ENCODE measurements at regions not wholly inside any gene's neighbourhood (a gene's known extent, or its start where the extent isn't known, plus 50 kb on each side); places are given as distances from the start of the nearest gene placed in this dataset.

- intact Hi-C loops (cut with micrococcal nuclease) = no loop called here
- POLR2A ChIA-PET = no interaction called here
- no peaks in the 10 kb centered on the region for H3K79me2 ChIP-seq (ENCODE audit: insufficient read depth, low read length)
- TF ChIP-seq ATF3 (IDR thresholded peaks at IDR 0.05) (no peak), JUND (IDR thresholded peaks at IDR 0.05) (no peak), EGR1 (IDR thresholded peaks at IDR 0.05; ENCODE audit: low read depth) (no peak), YY1 (IDR thresholded peaks at IDR 0.05; ENCODE audit: extremely low read depth, insufficient replicate concordance, low read depth, low read length) (no peak), FOSL1 (IDR thresholded peaks at IDR 0.05; ENCODE audit: low read depth) (no peak), ZFX (IDR thresholded peaks at IDR 0.05) (no peak), RAD21 (IDR thresholded peaks at IDR 0.05; ENCODE audit: low read depth) (no peak), POLR2AphosphoS5 (IDR thresholded peaks at IDR 0.05; ENCODE audit: low read depth, low read length) (no peak), SP1 (IDR thresholded peaks at IDR 0.05; ENCODE audit: low read depth) (no peak)
- no peaks in the 10 kb centered on the region for H3K4me1 ChIP-seq (ENCODE audit: control insufficient read depth in 1 of 2, insufficient read depth in 2 of 2, low read length in 2 of 2)
- H3K4me2 ChIP-seq (ENCODE audit: low read length) = no peak overlapping the region
- H3K27me3 ChIP-seq (ENCODE audit: insufficient read depth, low read length) = no peaks in the 10 kb centered on the region
- BruUV-seq (replicated peaks) = no TSS peak
- DNase-seq (ENCODE audit: low read depth, low spot score) (no peak), ATAC-seq (no peak)
- RAD21 ChIA-PET (ENCODE audit: low non-redundant PET in 1 of 2, low total read pairs in 2 of 2, uncharacterized antibody in 2 of 2, unreplicated experiment in 2 of 2) = no interaction called here
- H3K36me3 ChIP-seq (ENCODE audit: control insufficient read depth in 1 of 2, insufficient read depth in 2 of 2, low read length in 2 of 2) = no peaks in the 10 kb centered on the region
- H3K9ac ChIP-seq (ENCODE audit: low read length) = no peak overlapping the region
- no peaks in the 10 kb centered on the region for H4K20me1 ChIP-seq (ENCODE audit: insufficient read depth)
- no peak overlapping the region for H3K27ac ChIP-seq (ENCODE audit: low read depth, low read length)
- no peaks in the 10 kb centered on the region for H3K9me3 ChIP-seq (ENCODE audit: control insufficient read depth in 1 of 2, insufficient read depth in 1 of 2, low read depth in 1 of 2, low read length in 2 of 2)
- H3K4me3 ChIP-seq (replicated peaks in 1 of 2; ENCODE audit: low read depth in 1 of 2, low read length in 2 of 2) = no peak overlapping the region
- no peak overlapping the region for H2AFZ ChIP-seq (ENCODE audit: low read depth, low read length, poor library complexity, severe bottlenecking)
- CTCF ChIA-PET = no interaction called here
- H3K9me2 ChIP-seq (ENCODE audit: insufficient read depth) = no peaks in the 10 kb centered on the region
Observed at GRCh38 chr3:94314218-94314883, 251.5 kb downstream of the NSUN3 start.

GRCh38 chr3:94317017-94317416 is 254.2 kb downstream of the NSUN3 start:
- Histone ChIP-seq H3K4me1 (ENCODE audit: control insufficient read depth in 1 of 2, insufficient read depth in 2 of 2, low read length in 2 of 2) (no peaks in the 10 kb centered on the region), H3K79me2 (ENCODE audit: insufficient read depth, low read length) (no peaks in the 10 kb centered on the region), H3K9me2 (ENCODE audit: insufficient read depth) (no peaks in the 10 kb centered on the region), H3K9ac (ENCODE audit: low read length) (no peak overlapping the region), H3K27me3 (ENCODE audit: insufficient read depth, low read length) (no peaks in the 10 kb centered on the region), H3K36me3 (ENCODE audit: control insufficient read depth in 1 of 2, insufficient read depth in 2 of 2, low read length in 2 of 2) (no peaks in the 10 kb centered on the region), H3K9me3 (ENCODE audit: control insufficient read depth in 1 of 2, insufficient read depth in 1 of 2, low read depth in 1 of 2, low read length in 2 of 2) (no peaks in the 10 kb centered on the region), H3K4me3 (replicated peaks in 1 of 2; ENCODE audit: low read depth in 1 of 2, low read length in 2 of 2) (no peak overlapping the region), H4K20me1 (ENCODE audit: insufficient read depth) (no peaks in the 10 kb centered on the region), H2AFZ (ENCODE audit: low read depth, low read length, poor library complexity, severe bottlenecking) (no peak overlapping the region), H3K4me2 (ENCODE audit: low read length) (no peak overlapping the region), H3K27ac (ENCODE audit: low read depth, low read length) (no peak overlapping the region)
- no peak for DNase-seq (ENCODE audit: low read depth, low spot score)
- no TSS peak for BruUV-seq (replicated peaks)
- no peak for ATAC-seq
- POLR2A ChIA-PET = no interaction called here
- intact Hi-C loops (cut with micrococcal nuclease) = no loop called here
- RAD21 ChIA-PET (ENCODE audit: low non-redundant PET in 1 of 2, low total read pairs in 2 of 2, uncharacterized antibody in 2 of 2, unreplicated experiment in 2 of 2) = no interaction called here
- CTCF ChIA-PET = no interaction called here
- TF ChIP-seq EZH2phosphoT487 (IDR thresholded peaks at IDR 0.05; ENCODE audit: borderline replicate concordance) (no peak), EGR1 (IDR thresholded peaks at IDR 0.05; ENCODE audit: low read depth) (no peak), CBX3 (IDR thresholded peaks at IDR 0.05; ENCODE audit: low read depth) (no peak), POLR2AphosphoS5 (IDR thresholded peaks at IDR 0.05; ENCODE audit: low read depth, low read length) (no peak), MAX (IDR thresholded peaks at IDR 0.05) (no peak), ELF1 (IDR thresholded peaks at IDR 0.05; ENCODE audit: borderline replicate concordance, low read depth) (no peak), ZNF274 (IDR thresholded peaks at IDR 0.05; ENCODE audit: low read depth, low read length) (no peak), CEBPB (IDR thresholded peaks at IDR 0.05; ENCODE audit: low read depth) (no peak), ATF3 (IDR thresholded peaks at IDR 0.05) (no peak), ZBTB33 (IDR thresholded peaks at IDR 0.05; ENCODE audit: extremely low read depth, insufficient replicate concordance, low read length) (no peak), CTCF (IDR thresholded peaks at IDR 0.05 in 2 of 3, conservative IDR thresholded peaks at IDR 0.05 in 1 of 3; ENCODE audit: borderline replicate concordance in 1 of 3, insufficient read depth in 1 of 3, low read depth in 2 of 3, low read length in 2 of 3) (no peak), JUND (IDR thresholded peaks at IDR 0.05) (no peak), RAD21 (IDR thresholded peaks at IDR 0.05; ENCODE audit: low read depth) (no peak)
